Midbrain (tissue), 1 donor: ENCODE measurements at regions not wholly inside any gene's neighbourhood (a gene's known extent, or its start where the extent isn't known, plus 50 kb on each side); places are given as distances from the start of the nearest gene placed in this dataset.
"Not testable (repeated sequence)": the region's sequence is repeated elsewhere in the genome, so short reads cannot be mapped to it uniquely, and the experiment has no call there.

ENCODE experiments used
- DNase-seq: peaks from one replicate; lab custom pipeline; 2025; lab: John Stamatoyannopoulos, UW

DNA sequence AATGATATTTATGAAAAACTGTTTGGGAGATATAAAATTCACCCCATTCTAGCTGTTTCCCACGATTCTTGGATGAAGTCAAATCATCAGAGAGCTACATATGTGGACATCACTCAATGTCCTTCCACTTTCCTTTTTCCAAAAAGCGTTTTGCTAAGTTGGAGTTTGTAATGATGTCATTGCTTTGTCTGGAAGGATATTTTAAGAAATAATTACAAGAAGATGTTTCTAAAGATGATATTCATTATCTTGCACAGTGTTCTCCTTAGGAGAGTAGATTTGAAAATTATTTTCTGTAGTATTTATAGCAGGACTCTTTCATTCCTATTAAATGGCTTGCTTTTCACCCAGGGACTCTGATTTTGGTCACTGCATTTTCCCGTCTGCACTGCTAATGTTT is 851.2 kb downstream of the EFNB2 start:
- DNase-seq = no peak

DNA sequence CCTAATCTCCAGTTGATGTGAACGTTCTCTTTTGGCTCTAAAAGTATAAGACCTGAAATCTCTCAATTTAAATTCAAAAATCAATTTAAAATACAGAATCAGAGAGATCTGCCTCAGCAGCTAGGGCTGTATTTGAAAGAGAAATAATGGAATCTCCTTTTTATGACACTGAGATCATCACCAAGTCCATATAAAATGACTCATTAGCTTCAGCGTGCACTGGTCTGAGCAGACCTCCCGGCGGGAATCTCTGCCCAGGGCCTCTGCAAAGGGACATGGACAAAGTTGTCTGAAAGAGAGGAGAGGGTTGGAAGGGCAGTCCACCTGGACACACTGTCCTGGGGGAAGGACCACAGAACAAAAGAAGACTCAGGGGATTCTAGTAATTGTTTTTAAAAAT is 855.6 kb downstream of the EFNB2 start:
- DNase-seq = no peak

DNA sequence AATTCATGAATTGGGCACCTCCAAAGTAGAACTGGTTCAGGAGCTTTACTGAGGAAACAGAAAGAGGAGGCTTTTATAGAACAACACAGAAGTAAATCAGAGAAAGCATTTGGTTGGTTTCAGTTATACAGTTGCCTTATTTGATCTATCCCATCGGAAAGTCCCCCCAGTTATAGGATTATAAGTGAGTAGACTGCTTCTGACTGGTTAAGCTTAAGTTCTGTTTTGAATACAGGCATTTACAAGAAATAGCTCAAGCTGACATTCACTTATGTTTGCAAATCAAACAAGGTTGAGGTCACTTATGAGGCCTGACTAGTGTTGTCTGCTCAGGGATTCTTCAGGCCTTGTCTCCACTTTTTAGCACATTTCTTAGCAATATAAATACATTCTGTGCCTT is 857.4 kb downstream of the EFNB2 start:
- DNase-seq = no peak

DNA sequence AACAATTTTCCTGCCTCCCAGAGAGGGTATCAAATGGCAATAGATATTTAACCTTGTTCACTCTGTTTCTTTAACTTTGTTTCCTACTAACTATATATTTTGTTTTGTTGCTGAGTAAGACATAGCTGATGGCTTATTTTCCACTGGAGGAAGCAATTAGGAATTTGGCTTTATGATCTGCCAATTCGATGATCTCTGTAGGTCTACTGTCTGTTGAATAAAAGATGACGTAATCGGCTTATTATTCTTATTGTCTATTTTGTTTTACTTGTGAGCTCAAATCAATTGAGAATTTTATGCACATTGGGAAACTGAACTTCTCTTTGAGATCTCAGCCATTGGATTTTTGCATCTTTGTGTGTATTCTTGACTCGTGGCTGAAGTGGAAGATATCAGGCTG is 862.6 kb downstream of the EFNB2 start:
- no peak for DNase-seq

DNA sequence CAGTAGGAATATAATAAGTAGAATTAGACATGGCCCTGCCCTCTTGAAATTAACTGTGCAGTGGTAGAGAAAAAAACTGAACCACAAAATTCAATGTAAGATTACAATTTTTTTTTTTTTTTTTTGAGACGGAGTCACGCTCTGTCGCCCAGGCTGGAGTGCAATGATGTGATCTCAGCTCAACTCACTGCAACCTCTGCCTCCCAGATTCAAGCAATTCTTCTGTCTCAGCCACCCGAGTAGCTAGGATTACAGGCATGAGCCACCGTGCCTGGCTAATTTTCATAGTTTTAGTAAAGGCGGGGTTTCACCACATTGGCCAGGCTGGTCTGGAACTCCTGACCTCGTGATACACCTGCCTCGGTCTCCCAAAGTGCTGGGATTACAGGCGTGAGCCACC is 864.3 kb downstream of the EFNB2 start:
- not testable (repeated sequence) for DNase-seq

DNA sequence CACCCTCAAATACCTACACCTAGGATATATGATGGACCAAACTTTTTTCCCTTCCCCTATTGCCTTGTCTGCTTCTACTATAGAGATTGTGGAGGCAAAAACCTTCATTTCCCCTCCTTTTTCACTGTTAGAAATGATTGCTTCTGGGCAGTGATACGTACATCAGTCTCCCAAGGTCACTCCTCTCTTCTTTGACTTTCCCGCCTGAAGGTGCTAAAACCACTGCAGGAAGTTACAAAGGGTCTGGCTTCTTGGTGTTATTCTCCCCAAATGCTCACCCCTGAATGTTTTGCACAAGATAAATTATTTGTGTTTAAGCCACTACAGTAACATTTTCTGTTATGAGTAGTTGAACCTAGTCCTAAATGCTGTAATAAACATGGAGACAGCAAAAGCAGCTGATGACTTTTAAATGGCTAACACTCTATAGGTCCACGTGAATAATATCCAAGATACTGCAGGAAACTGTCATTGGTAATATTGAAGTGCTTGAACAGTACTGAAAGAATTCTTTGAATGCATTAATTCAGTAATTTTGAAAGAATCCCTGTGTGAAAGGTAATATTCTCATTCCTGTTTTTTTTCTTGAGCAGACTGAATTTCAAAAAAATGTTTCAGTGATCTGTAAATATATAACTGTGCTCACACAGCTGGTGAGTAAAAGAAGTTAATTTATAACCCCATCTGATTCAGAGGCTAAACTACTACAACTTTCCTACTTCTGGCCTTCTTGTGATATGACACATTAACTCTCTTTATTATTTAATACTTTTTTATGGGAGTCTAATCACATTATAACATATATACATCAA is 865.1 kb downstream of the EFNB2 start:
- no peak for DNase-seq

DNA sequence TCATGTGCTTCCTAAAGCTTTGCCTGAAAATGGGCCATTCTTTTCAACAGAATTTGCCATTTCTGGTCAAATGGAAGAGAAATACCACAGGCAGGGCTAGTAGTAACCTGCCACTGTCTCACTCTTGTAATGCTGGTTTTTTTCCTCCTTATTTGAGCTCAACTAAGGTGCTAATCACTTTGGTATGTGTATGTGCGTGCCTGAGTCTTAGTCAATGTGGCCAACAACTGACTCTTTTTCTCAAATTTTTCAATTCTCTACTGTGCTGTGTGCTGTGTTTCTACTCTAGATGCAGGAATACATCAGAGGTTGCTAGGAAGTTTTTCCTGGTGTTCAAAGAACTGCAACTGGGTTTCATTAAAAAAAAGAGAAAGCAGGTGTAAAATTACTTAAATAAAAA is 870.2 kb downstream of the EFNB2 start:
- DNase-seq = no peak

DNA sequence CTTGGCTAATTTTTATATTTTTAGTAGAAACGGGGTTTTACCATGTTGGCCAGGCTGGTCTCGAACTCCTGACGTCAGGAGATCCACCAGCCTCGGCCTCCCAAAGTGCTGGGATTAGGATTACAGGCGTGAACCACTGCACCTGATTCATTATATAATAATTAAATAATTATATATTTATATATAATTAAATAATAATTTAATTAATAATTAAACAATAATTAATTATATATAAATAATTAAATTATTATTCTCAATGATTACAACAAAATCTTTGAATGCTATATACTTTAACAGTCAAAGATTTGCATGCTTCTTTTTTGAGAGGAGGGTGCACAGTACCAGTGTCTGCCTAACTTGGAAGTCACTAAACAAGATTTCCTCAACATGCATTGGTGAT is 872.3 kb downstream of the EFNB2 start:
- no peak for DNase-seq

DNA sequence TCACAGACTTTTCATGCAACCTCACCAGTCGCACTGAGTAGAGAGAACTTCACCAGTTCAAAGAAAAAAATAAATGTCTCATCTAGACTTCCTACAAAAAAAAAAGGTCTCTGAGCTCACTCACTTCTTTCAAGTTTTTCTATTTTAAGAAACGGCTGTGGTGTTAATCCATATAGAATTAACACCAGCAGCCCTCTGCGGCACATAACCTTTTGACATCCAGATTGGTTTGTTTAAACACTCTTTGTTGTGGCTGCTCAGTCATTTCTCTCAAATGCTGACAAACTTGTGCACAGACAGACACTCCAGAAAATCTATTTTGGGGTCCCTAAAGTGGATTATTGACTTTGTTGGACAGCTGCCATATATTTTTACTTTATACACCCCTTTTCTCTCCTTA is 874.9 kb downstream of the EFNB2 start:
- no peak for DNase-seq

DNA sequence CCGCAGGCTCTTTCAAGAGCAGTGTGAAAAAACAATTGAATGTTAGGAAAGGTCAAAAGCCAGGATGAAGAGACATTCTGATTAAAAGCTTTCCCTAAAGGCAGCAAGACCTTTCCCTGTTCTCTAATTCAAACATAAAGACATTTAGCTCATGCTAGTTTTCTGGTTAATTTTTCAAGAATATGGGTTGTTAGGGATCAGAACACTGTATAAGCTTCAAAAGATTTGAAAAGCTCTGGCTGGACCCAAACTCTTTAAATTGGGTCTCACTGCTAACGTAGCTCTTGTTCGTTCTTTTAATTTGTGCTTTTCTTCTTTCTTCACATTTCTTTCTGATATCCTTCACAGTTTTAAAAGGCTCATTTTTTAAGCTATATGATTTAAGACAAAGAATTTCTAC is 877.0 kb downstream of the EFNB2 start:
- DNase-seq = no peak

DNA sequence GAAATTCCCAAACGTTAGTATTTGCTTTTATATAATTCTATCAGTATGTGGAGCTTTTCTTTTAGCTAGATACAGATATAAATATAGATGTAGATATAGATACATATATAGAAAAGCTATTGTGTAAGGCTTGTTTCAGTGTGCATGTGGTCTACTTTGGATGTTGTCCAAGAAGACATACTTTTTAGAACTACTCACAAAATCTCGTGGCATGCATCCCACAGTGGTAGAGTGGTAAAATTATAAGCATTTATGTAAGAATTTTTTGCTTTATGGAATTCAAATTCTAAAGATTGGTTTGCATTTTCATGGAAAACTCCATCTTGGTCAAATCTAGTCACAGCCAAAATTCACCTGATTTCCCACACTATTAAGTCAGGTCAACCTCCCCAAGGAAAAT is 880.4 kb downstream of the EFNB2 start:
- DNase-seq = no peak

DNA sequence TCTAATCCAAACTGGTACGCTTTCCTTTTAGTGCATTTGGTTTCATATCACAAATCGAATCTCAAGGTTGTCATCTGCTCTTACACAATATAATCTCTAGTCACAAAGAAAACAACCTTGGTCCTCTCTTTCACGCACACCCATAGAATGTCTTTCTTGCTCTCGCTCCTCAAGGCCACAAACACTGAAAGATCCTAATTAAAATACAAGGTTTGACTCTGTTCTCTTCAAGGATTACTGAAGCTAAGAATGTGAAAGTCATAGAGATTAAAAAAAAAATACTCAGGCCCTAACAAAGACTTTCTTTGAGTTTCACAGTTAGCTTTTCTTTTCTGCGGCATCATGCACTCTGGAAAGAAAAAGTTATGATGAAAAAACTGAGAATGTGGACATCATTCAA is 891.5 kb downstream of the EFNB2 start:
- no peak for DNase-seq

DNA sequence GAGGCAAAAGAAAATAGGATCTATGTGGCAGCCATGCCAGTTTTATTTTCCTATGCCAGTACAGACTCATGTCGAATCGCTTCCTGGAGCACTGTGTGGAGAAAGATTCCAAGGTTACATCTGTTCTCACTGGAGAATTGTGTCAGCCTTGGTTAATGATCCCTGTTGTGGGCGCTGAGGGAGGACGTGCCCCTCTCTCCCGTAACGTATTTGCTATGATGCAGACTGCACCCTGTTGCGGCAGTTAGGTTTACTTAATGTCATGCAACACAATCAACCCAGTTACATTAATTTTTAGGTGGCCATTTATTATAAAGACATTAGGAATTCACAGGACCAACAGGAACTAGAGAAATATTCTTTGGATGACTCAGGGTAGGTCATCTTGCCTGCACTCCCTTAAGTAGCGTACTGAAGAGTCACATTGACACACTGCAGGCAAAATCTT is 892.9 kb downstream of the EFNB2 start:
- no peak for DNase-seq

DNA sequence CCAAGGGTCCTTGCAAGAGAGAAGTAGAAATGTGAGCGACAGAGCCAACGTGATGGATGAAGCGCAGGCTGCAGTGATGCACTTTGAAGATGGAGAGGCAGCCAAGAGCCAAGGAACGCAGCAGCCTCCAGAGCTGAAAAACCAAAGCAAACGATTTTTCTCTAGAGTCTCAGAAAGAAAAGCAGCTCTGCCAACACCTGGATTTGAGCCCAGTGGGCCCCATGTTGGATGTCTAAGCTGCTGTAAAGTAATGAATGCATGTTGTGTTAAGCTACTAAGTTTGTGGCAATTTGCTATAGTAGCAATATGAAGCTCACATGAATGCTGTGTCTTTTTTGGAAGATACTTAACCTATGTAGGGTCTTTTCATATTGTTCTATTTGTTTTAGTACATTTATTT is 894.3 kb downstream of the EFNB2 start:
- no peak for DNase-seq

DNA sequence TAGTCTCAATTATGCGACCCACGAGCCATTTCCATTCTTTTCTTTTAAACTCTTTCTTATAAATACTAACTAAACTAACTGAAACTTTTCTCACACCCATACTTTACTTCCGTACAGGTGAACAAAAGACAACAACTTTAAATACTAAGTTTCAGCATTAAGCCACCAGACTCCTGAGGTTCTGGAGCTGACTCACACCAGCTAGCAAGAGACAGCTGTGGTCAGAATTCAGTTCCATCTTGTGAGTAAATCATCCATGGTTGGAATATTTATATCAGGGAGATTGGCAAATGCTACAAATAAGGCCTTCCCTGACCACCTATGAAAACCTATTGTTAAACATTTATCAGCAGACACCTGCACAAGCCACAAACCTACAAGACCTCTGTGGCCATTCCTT is 897.0 kb downstream of the EFNB2 start:
- no peak for DNase-seq

DNA sequence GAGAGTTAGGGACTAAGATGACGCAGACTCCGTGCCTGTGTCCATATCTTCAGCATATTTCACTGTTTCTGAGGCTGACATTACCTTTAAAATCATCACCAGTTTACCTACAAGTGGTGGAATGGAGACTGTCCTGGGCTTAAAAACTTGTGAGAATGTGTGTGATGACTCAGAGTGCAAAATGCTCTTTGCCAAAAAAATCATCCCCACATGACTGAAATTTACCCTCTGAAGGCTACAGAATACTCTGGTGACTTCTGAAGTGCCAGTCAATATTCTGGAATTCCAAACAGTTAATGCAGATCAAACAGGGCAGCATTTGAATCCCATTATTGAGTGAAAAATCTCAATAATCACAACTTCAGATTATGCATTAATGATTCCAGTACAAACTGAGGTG is 901.4 kb downstream of the EFNB2 start:
- no peak for DNase-seq

DNA sequence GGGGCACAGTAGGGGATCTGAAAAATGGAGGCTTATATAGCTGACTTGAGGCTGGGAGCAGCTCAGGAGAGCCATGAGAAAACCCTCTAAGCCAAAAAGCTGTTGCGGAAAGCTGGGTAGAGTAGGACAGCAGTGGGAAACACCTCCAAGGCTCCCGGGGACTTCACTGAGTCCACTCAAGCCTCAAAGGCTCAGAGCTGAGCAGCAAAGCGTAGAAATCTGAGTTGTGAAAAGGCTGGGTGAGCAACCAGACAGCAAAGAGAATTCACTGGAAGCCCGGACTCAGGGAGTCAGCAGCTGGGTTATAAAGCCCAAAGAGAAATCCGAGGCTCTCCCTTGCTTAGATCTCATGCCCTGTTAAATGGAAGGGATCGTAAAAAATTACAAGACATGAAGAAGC is 905.0 kb downstream of the EFNB2 start:
- no peak for DNase-seq

DNA sequence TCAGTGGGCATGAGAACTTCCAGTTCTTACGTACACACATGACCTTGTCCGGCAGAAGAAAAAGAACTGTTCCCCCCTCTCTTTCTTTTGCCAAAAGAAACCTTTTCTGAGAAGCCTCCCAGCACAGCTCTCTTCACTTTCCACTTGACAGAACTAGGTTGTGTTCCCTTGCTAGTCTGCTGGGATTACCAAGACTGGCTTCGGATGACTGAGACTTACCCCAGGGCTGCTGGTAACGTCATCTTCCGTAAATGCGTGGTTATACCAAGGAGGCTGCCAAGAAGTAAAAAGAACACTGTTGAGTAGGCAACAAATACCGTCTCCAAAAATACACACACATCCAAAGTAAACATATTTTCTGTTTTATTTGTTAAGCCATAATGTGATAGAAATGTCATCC is 908.2 kb downstream of the EFNB2 start:
- DNase-seq = no peak

DNA sequence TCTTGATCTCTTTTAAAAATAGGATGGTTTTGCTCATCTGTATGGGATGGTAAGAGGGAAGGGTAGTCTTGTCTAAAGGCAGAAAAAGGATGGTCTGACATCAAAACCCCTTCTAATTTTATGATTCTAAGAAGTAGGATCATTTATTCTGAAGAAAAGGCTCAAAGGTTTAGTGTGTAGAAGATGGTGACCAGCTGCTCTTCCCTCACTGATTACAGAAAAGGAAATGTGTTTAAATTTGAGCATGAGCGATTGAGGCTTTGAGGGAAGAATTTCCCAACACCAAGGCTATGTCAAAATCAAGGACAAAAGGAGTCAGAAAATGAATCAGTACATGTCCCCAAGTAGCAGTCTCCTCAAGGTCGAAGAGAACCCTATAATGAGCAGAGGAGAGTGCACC is 909.8 kb downstream of the EFNB2 start:
- DNase-seq = no peak

DNA sequence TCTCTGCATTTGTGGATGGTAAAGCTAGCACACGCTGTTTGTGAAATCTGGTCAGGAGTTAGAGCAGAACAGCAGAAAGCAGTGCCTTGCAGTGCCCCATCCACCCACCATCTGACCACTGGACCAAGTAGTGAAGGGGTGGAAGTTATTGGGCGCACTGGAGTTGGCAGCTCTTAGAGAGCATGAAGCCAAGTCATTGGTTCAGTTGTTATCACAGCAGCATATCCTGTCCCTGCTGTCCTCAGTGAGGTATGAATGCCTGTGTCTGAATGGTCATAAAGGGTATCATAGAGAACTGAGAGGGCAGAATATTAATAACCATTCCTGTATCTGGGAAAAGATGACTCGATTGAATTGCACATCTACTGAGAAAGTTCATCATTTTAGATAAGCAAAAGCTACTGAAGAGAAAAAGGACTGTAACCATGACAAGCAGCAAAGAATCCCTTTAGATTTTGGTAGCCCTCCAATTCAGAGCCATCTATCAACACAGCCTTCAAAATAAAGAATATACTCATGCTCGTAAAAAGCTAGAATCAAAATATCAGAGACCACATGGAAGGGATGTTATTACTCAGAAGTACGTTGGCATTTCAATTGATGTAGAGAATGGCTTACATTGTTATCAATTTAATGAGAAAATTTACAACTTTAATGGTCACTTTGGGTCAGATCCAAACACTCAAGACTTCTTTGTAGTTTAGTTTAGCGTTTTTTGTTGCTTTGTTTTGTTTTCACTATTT is 919.0 kb downstream of the EFNB2 start:
- DNase-seq = no peak

DNA sequence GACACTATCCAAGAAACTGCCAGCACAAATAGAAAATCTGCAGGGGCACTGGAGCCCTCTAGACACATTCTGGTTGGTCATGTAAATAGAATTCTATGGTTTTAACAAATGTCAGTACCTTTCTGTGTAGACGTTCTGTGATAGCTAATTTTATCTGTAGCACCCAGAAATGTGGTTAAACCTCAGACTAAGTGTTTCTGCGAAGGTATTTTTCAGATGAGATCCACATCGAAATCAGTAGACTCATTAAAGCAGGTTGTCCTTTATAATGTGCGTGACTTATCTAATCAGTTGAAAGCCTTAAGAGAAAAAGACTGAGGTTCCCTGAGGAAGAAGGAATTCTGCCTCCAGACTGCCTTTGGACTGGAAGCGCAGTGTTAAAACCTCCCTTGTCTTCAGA is 922.9 kb downstream of the EFNB2 start:
- DNase-seq = no peak

DNA sequence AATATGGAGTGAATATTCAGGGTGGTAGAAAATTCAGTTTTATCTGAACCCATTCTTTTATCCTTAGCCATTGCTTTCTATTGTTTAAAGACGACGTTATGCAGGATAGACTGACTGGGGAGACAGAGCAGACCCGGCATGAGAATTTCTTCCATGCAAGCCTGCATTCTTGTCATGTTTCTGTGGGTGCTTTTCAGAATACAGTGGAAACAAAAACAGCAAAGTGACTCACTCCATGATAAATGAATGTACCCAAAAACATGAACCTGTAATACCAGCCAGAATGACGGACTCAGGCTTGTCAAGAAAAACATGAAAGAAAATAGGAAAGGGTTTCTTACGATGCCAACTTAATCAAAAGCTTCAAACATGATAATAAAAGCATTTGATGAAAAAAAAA is 924.0 kb downstream of the EFNB2 start:
- DNase-seq = no peak

DNA sequence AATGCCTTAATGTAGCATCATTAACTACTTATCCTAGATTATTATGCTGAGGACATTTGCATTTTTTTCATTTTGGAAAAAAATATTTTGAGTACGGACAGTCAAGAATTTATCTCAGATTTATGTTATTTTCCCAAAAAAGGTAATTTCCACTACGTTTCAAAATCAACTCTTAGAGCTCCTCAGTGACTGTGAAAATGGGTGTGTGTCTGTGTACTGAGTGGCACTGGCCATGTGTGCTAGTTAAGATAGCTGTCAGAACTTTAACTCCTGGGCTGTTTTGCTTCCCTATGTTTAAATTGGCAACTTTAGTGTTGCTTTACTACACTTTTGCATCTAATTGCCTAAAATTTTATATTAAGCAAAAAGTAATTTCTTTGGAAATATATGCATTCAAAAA is 927.4 kb downstream of the EFNB2 start:
- no peak for DNase-seq

DNA sequence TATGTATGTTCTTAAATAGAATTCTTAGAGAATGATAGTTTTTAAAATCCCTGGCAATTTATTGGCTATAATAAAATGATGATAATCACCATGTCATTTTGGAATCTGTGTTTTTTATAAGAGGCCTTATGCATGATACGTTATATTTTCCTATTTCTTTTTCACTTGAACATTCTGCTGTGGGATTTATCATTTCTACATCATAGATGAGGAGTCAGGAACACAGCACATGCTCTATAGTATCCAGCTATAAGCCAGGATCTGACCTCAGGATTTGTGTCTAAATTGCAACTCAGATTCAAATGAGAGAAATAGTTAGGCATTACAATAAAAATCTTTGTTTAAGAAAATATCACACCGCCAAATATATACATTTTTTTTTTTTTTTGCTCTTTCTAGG is 928.0 kb downstream of the EFNB2 start:
- DNase-seq = no peak
